ENCODE measurements at regions not wholly inside any gene's neighbourhood (a gene's known extent, or its start where the extent isn't known, plus 50 kb on each side); places are given as distances from the start of the nearest gene placed in this dataset.
"Not testable (repeated sequence)": the region's sequence is repeated elsewhere in the genome, so short reads cannot be mapped to it uniquely, and the experiment has no call there.

DNA sequence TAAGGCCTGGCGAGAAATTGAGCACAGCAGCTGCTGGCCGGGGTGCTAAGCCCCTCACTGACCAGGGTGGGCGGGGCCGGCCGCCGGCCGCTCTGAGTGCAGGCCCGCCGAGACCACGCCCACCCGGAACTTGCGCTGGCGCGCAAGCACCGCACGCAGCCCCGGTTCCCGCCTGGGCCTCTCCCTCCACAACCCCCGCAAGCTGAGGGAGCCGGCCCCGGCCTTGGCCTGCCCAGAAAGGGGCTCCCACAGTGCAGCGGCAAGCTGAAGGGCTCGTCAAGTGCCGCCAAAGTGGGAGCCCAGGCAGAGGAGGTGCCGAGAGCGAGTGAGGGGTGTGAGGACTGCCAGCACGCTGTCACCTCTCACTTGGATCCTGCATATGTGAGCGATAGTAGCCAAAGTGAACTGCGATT is 251.2 kb downstream of the GJA1 start:
- DNase-seq: no peak
- TF ChIP-seq GATA1 (IDR thresholded peaks at IDR 0.05; ENCODE audit: low read depth, low read length) (no peak), POLR2A (IDR thresholded peaks at IDR 0.05; ENCODE audit: low read length) (no peak)

DNA sequence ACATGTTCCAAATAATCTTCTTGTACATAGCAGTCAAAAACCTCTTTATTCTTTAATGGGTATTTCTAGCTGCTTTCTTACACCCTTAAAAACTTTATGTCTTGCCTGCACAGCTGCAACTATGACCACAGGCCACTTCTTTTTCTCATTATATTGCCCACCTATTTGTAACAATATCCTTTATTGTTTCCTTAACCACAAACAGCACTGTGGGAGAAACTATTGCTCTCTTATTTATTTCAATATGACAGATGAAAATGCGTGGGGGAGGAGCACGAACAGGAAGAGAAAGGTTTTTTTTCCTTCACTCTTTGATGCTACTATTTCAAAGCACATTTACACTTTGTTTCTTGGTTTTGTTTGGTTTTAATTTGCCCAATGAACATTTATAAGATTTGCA is 253.5 kb downstream of the GJA1 start:
- TF ChIP-seq POLR2A (IDR thresholded peaks at IDR 0.05; ENCODE audit: low read length) (no peak), GATA1 (IDR thresholded peaks at IDR 0.05; ENCODE audit: low read depth, low read length) (no peak)

DNA sequence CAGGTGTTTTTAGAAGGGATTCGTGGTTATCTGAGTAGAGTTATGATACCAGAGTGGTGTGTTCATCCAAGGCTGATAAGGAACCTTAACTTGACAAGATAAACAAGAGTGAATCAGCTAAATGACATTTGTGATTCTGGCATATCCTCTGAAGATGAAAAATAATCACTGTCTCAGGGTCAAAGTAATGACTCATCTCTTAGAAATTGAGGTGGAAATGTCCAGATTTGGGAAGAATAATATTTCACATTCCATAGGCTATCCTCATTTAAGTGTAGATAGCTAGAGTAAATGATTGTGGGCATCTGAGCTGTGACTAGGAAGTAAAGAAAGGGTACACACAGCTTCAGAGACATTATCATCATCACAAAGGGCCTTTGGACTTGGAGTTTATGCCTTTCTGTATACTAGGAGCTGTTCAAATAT is 255.7 kb downstream of the GJA1 start:
- TF ChIP-seq POLR2A (IDR thresholded peaks at IDR 0.05; ENCODE audit: low read length) (no peak), GATA1 (IDR thresholded peaks at IDR 0.05; ENCODE audit: low read depth, low read length) (no peak)
- no peak for DNase-seq

More for the DNA sequence above, 253.5 kb downstream of the GJA1 start:
- DNase-seq: no peak

DNA sequence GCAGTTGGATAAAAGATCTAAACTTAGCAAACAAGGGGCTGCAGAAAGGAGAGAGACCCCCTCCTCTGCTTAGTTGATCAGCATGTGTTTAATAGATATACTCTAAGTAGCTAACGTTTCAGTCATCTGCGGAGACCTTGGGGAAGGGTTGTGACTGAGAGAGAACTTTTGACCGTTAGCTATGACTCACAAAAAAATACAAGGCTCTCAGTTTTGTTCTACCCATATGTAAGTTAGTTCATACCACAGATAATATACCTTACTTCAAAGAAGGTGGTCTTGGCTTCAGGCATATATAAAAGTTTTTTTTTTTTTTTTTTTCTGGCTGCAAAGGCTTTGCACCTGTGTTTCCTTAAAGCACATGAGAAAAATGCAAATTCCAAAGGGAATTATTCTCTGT is 258.9 kb downstream of the GJA1 start:
- no peak for DNase-seq
- no peak for TF ChIP-seq GATA1 (IDR thresholded peaks at IDR 0.05; ENCODE audit: low read depth, low read length)
- TF ChIP-seq POLR2A (IDR thresholded peaks at IDR 0.05; ENCODE audit: low read length): no peak

DNA sequence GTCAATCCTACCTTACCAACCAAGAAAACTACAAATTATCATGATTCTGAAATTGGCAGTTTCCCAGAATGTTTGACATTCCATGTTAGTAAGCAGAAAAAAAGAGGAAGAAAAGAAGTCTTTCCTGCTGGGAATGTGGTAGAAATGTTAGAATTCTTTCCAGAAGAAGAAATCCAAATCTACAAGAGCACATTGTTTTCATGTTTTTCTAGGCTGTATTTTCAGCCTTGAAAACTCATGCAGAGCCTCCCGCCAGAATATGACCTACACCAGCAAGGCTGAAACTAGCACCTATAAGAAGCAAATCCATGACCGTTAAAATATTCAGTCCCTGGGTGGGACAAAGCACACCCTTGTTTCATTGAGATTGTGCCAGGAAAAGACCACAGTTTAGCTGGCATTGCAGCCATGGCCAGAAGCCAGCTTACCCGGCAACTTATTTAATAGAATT is 259.4 kb downstream of the GJA1 start:
- DNase-seq: no peak
- TF ChIP-seq GATA1 (IDR thresholded peaks at IDR 0.05; ENCODE audit: low read depth, low read length) (no peak), POLR2A (IDR thresholded peaks at IDR 0.05; ENCODE audit: low read length) (no peak)

DNA sequence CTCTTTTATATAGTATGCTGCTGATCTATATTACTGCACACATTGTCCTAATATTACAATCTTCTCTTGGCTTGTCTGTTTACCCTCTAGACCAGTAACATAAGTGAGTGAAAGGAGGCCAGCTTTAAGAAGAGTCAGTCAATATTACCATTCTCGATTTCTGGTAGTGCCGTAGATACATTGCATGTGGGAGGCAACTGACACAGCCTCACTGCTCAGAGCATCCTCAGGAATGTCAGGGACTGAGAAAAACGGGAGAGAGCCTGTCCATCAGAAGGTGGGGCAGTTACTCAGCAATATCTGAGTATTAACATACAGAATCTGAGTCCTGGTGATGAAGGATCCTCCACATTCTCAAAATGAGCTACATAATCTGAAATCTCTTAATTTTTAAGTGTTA is 259.9 kb downstream of the GJA1 start:
- TF ChIP-seq POLR2A (IDR thresholded peaks at IDR 0.05; ENCODE audit: low read length) (no peak), GATA1 (IDR thresholded peaks at IDR 0.05; ENCODE audit: low read depth, low read length) (no peak)
- DNase-seq: no peak

DNA sequence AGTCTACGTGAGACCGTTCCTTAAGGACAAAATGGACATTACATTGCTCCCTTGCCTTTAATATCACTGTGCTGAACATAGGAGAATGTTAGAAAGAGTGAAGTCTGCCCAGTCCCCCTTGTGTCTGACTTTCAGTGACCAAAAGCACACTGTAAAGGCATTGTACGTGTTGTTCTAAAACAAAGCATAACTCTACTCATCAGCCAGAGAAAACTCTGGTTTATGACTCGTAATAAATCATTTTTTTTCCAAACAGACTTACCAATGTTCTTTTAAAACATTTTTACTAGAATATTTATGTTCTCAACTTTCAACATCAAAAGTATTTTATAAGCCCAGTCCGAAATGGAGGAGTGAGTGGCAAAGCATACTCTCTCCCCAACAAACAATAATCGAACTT is 262.5 kb downstream of the GJA1 start:
- TF ChIP-seq GATA1 (IDR thresholded peaks at IDR 0.05; ENCODE audit: low read depth, low read length) (no peak), POLR2A (IDR thresholded peaks at IDR 0.05; ENCODE audit: low read length) (no peak)
- DNase-seq: no peak

DNA sequence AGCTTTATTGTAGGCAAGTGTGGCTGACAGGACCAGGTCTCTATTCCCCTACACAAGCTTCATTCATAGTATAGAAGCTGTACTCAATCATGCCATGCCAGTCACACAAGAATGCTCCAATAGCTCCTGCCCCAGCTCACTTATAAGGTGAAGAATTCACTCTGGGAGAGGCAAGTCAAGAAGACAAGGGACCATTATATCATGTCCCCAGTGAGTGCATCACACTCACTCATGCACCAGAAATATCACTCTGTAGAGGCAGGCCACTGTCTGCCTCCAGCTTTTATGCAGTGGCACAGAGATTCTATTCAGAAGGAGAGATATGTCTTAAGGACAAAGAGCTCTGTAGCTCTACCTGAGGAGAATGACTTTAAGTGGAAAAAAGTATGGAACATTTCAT is 263.2 kb downstream of the GJA1 start:
- no peak for DNase-seq
- TF ChIP-seq POLR2A (IDR thresholded peaks at IDR 0.05; ENCODE audit: low read length): no peak
- no peak for TF ChIP-seq GATA1 (IDR thresholded peaks at IDR 0.05; ENCODE audit: low read depth, low read length)

DNA sequence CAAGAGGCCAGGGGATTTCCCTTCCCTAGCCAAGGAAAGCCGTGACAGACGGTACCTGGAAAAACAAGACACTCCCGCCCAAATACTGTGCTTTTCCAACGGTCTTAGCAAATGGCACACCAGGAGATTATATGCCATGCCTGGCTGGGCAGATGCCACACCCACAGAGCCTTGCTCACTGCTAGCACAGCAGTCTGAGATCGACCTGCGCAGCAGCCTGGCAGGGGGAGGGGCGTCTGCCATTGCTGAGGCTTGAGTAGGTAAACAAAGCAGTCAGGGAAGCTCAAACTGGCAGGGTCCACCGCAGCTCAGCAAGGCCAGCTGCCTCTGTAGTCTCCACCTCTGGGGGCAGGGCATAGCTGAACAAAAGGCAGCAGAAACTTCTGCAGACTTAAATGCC is 267.7 kb downstream of the GJA1 start:
- not testable (repeated sequence) for DNase-seq

DNA sequence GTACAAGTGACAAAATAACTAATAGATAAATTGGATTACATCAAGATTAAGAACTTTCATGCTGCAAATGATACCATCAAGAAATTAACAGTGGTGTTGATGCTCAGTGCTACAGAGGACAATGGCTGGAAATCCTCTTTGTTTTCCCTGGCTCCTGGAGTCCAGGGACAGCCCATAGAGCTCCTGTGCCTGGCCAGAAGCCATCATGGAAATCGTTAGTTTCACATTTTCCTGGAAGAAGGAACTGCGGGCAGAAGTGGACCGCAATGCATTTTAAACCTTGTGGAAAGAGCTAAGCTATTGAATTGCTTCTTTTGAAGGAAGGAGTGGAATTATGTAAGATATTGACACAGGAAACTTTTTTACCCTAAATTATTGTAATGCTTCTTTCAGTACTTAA is 276.0 kb downstream of the GJA1 start:
- TF ChIP-seq POLR2A (IDR thresholded peaks at IDR 0.05; ENCODE audit: low read length) (no peak), GATA1 (IDR thresholded peaks at IDR 0.05; ENCODE audit: low read depth, low read length) (no peak)
- no peak for DNase-seq

DNA sequence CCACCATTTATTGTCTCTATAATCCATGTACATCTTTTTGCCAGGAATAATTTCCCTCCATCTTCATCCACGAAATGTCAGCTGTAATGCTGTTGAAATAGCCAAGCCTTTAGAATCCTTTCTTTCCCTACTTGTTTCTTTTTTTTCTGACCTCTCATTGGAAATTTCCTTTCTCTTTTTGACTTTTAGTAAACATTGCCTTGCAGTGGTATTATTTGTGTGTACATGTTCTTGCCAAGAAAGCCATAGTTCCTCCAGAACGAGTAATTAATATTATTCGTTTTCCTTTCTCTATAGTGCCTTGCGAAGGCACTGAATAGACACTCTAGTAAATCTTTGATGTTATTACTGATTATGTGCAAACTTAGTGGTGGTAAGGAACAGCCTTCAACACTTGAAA is 282.2 kb downstream of the GJA1 start:
- no peak for TF ChIP-seq POLR2A (IDR thresholded peaks at IDR 0.05; ENCODE audit: low read length)
- no peak for TF ChIP-seq GATA1 (IDR thresholded peaks at IDR 0.05; ENCODE audit: low read depth, low read length)
- no peak for DNase-seq

DNA sequence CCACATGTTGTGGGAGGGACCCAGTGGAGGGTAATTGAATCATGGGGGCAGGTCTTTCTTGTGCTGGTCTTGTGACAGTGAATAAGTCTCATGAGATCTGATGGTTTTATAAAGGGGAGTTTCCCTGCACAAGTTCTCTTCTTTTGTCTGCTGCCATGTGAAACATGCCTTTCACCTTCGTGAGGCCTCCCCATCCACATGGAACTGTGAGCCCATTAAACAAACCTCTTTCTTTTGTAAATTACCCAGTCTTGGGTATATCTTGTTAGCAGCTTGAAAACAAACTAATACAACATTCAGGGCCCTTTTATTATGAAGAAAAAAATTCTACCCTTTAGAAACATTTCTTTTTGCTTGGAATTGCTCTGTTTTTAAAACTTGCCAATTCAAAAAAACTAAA is 285.4 kb downstream of the GJA1 start:
- not testable (repeated sequence) for DNase-seq

DNA sequence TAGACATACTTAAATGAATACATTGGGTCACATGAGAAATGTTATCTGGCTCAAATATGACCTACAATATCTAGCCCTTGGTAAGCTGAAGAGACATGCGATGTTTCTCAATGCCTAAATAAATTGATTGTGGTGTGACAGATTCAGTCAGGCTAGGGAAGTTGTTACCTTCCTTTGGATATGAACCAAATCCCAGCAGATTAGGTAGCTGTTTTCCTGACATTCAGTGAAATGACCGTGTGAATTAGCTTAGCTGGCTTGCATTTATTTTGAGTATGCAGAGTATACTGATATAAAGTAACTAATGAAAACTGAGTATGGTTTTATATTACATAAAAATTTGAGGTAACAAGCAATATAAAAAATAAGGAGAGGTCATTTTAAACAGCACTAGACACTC is 288.2 kb downstream of the GJA1 start:
- TF ChIP-seq POLR2A (IDR thresholded peaks at IDR 0.05; ENCODE audit: low read length): no peak
- no peak for TF ChIP-seq GATA1 (IDR thresholded peaks at IDR 0.05; ENCODE audit: low read depth, low read length)
- DNase-seq: no peak

DNA sequence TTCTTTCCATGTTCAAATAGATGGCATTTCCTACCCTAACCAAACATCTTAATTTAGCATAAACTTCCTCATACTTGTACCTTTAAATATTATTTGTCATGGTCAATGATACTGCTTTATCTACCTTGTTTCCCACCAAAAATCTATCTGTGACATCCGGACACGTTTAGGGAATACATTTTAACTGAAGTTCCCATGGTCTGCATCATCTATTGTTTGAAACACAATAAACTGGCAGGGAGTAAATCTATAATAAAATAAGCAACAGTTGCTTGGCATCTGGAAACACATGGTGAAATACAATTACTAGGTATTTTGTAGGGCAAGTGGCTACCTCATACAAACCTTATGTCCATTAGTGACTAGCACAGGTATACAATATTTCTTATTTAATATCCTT is 289.1 kb downstream of the GJA1 start:
- TF ChIP-seq GATA1 (IDR thresholded peaks at IDR 0.05; ENCODE audit: low read depth, low read length) (no peak), POLR2A (IDR thresholded peaks at IDR 0.05; ENCODE audit: low read length) (no peak)
- no peak for DNase-seq

DNA sequence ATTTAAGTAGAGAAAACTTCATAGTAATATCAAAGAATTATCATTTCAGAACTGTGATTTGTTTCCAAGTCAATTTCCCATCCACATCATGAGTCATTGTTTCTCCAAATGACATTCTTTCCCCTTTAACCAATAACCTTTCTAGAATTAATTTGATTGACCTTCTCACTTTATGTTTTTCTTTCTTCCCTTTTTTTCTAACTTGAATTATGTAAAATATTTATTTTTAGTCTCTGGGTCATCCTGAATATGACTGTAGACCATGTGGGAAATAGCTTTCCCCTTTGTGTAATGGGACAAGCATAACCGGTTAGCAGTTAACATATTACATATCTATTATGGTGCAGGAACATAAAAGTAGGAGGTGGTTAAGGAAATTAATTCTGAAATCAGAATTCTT is 291.1 kb downstream of the GJA1 start:
- no peak for TF ChIP-seq POLR2A (IDR thresholded peaks at IDR 0.05; ENCODE audit: low read length)
- no peak for TF ChIP-seq GATA1 (IDR thresholded peaks at IDR 0.05; ENCODE audit: low read depth, low read length)
- no peak for DNase-seq

DNA sequence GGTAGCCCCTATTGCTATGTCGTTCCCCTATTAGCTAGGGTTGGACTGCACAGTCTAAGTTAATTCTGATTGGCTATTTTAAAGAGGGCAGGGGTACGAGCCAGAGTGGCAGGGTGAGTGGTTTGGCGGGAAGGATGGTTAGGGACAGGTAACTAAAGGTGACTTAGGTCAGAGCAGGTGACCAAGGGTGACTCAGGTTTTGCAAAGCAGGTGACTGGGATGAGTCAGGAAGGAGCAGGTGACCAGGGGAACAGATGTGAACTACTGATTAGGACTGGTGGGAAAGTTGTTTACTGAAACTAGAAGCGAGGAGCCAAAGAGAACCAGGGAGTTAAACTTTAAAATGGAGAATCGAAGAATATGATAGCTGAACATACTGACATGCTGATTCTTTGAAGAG is 295.2 kb downstream of the GJA1 start:
- no peak for DNase-seq
- no peak for TF ChIP-seq GATA1 (IDR thresholded peaks at IDR 0.05; ENCODE audit: low read depth, low read length)
- no peak for TF ChIP-seq POLR2A (IDR thresholded peaks at IDR 0.05; ENCODE audit: low read length)

Measured in erythroblast (primary cell).